CD4-positive, alpha-beta T cell treated with Interleukin-6 for 4 hours (primary cell): ENCODE measurements at regions not wholly inside any gene's neighbourhood (a gene's known extent, or its start where the extent isn't known, plus 50 kb on each side); places are given as distances from the start of the nearest gene placed in this dataset.
A peak's percentile ranks its signal among the peaks of the same experiment; 100 is the strongest.

Experiments used
- DNase-seq: peaks from one replicate; pipeline ENCODE4 v3.0.0-alpha.2; 2020; ENCODE audit warnings: mixed read lengths

DNA sequence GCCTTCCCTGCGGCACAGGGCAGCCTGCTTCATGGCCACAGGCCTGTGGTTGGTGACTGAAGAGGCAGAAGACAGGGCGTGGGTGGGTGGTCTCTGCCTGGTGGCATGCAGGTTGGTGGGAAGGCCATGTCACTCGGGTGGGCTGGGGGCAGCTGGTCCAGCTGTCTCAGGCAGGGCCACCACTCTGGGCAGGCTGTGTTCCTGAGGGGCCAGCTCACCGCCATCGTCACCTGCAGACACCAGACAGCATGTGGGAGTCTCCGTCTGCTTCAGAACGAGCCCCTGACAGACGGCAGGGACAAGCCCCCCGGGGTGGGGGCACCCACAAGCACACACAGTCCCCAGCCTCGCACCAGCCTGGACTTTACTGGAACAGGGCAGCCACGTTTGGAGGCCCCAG, 750.1 kb downstream of the BRD1 start:
- DNase-seq: no peak

DNA sequence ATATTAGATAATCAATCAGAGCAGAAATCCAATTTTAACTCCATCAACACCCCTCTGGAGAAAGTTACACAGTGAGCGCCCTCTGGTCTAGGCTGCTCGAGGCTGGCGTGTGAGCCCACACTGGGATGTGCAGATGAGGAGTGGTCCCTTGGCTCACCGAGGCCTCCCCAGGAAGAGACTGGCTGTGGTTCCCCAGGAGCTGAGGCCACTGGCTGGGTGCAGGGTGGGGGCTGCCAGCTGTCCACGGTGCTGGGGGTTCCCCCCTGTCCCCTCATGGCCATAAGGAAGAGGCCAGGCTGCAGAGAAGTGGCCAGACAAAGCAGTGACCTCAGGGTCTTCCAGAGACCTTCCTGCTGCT, 750.7 kb downstream of the BRD1 start:
- DNase-seq: no peak

DNA sequence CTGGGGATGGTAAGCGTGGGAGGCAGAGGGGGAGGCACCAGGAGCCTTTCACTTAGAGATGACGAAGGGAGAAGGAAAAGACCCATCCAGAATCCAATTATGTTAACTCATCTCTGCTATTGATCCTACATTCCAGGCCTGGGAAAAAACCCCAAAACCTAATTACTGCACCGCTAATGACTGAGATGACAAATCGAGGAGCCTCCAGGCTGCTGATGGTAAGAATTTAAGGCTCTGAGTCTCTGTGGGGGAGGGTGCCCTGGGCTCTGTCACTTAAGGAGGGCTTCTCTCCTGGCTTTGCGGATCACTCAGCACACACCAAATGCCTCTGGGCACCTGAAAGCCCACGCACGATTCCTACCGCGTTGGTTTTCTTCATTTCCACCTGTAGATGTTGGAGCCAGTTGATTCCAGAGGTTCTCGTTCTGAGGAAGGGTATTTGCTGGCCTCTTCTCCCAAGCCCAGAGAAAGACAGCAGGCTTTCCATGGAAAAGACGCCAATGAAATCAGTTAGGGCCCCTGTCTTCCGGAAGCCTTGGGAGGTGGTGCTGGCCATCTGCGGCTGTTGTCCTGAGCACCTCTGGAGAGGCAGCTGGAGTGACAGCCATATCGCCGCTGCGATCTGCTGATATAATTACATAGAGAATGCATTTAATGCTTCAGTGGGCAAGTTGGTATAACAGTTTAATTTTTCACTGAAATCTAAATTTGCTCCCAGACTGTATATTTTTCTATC, 751.2 kb downstream of the BRD1 start:
- DNase-seq: no peak

DNA sequence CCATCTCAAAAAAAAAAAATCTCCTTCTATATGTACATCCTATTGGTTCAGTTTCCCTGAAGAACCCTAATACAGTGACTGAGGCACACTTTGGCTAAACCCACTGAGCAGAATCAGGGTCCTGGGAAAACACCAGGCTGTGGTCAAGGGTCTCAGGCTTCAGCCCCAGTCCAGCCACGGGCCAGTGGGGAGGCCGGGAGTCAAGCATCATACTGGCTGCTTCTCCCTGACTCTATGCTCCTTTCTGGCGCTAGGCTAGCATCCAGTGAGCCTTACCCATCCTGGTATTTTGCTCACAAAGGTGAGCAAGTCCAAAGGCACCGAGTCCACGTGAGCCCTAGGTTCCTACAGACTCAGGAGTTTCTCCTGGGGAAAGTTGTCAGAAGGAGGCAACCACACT, 752.5 kb downstream of the BRD1 start:
- DNase-seq: no peak

DNA sequence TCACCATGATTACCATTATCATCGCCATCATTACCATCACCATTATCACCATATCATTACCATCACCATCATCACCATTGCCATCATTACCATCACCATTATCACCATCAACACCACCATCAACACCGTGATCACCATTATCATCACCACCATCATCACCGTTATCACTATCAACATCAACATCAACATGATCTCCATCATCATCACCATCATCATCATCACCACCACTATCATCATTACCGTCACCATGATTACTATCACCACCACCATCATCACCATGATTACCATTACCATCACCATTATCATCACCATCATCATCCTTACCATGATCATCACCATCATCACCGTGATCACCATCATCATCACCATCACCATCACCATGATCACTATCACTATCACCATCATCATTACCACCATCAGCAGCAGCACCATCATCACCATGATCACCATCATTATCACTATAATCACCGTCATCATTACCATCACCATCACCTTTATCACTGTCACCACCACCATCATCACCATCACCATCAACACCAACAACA, 753.7 kb downstream of the BRD1 start:
- DNase-seq: no peak

DNA sequence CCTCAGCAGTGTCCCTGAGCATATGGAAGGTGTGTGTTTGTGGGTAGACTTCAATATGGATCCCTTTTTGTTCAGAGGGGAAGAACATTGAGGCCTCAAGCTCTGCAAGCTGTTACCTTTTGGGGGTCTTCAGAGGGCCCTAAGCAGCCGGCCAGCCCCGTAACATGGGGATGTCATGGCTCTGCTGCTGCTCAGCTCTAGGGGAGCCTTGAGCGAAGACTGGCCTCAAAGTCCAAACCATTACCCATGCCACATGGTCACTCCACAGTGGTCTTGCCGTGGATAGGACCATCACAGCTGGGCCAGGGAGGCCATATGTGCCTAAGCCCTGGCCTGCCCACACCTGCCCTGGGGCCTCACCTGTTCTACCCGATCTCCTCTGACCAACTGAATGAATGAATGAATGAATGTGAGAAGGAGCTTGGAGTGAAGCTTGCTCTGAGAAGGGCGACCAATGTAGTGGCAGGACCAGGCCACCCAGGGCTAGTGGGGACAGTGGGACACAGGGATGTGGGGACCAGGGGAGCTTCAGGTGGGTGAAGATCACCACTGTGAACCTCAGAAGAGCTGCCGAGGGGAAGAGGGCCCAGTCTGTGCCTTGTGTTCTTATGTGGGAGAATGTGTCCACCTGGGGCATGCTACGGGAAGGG, 754.6 kb downstream of the BRD1 start:
- DNase-seq: no peak

DNA sequence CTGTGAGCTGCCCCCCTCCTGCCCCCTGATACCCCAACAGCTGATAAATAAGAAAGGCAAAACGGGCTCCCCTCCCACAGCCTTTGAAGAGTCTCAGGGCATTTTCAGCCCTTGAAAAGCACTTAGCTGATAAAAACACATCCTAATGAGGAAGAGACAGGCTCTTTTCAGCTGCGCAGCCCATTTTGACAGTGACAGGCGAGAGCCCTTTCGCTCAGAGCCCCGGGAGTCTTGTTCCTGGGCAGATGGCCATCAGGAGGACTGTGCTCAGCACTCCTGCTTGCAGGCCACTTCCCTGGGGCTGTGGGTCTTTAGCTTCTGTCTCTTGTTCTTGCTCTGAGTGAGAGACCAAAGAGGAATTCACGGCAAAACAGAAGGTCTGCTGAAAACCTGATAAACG, 757.2 kb downstream of the BRD1 start:
- DNase-seq: no peak

DNA sequence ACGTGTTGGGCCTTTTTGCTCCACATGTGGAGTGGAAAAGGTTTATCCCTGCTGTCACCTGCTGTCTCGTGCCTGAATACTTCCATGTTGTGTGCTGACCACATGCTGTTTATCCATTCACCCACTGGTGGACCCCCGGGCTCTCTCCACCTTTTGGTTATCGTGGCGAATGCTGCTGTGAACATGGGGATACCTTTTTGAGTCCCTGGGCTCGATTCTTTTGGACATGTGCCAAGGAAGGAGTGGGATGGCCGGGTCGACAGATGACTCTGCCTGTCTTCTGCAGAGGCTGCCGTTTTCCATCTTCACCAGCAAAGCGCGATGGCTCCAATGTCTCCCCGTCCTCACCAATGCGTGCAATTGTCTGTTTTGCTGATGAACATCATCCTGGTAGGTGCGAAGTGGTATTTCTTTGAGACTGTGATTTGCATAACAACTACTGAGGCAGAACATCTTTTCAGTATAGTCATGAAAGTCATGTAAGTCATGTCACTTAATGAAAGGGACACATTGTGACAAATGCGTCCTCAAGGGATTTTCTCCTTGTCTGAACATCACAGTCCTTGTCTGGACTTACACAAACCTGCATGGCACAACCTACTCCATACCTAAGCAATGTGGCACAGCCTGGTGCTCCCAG, 758.7 kb downstream of the BRD1 start:
- no peak for DNase-seq

DNA sequence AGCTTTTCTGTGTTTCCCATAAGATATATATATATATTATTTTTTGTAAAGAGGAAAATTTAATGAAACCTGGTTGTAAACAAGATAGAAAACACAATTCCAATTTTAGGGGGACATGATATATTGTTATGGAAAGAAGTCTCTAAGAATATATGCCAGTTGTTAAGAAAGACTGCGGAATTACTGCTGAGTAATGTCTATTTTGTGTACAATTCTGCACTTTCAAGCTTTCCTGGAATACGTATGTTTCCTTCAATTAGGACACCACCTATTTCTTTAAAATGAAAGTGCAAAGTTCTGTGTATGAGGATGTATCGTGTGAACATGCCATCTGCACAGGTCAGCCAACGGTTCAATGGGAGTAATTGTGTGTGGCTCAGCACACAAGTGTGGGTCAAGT, 760.2 kb downstream of the BRD1 start:
- DNase-seq: no peak

DNA sequence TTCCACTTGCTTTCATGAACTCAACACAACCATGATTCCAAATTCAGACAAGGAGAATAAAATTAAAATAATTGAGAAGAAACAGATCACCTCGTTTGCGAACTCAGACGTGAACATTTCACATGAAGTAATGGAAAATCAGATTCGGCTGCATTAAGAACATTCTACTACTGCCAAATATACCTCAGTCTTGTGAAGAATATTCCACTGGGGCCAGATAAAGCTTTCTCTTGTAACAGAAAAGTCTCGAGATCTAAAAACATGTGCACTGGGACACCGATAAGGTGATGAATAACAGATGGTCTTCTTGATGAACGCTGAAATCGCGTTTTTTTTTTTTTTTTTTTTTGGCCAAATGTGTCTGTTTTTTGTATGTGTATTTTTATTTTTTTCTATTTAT, 761.1 kb downstream of the BRD1 start:
- DNase-seq: no peak

DNA sequence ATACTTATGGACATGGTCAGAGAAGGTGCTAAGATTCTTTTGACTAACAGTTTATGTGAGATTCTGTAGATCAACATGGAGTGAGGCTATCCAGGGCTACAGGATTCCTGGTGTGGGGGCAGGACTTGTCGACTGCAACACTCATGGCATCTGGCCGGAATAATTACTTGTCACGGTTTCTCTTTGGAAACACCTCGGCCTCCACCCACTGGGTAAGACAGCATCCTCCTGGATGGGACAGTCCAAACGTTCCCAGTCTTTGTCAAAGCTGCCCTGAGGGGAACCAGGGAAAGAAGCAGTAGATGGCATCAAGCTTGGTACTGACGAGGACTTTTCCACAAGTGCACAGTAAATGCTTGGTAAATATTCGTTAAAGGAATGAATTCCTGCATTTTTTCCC, 762.8 kb downstream of the BRD1 start:
- DNase-seq: no peak

DNA sequence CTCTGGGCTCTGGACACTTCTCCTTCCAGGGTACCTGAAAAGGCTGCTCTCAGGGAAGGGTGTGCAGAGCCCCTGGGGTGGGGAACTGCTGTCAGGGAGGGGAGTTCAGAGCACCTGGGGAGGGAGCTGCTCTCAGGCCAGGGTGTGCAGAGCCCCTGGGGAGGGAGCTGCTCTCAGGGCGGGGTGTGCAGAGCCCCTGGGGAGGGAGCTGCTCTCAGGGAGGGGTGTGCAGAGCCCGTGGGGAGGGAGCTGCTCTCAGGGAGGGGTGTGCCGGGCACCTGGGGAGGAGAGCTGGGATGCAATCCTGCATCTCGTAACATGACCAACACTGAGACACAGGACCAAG, 764.2 kb downstream of the BRD1 start:
- DNase-seq: no peak

DNA sequence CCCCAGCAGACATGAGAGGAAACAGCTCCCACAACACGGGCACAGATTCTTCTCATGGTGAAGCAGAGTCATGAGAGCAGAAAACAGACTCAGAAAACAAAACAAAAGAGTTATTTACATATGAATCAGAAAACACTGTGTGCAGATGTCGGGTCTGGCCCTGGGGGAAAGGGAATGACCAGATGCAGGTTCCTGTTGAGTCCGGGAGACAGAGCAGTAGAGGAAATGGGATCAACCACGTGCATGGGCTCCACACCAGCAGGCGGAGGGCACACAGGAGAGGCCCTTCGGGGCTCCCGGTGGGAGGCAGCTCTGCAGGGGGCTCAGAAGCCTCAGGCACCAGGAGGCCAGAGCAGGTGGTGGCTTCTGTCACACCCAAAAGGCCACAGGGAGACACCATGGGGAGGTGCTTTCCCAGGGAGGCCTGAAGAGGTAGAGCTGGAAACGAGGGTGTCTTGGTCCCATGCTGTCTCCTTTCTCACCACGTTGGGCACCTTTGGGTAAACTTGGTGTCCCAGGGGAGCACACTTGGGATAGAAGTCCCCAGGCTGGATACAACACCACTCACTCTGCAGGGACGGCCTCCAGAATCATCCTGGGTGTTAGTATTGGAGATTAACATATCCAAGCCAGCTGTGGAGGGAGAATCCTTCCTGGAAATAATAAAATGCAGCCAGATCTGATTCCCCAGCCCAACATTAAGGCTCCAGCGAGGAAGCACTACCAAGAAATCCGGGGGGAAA, 764.7 kb downstream of the BRD1 start:
- DNase-seq: no peak

DNA sequence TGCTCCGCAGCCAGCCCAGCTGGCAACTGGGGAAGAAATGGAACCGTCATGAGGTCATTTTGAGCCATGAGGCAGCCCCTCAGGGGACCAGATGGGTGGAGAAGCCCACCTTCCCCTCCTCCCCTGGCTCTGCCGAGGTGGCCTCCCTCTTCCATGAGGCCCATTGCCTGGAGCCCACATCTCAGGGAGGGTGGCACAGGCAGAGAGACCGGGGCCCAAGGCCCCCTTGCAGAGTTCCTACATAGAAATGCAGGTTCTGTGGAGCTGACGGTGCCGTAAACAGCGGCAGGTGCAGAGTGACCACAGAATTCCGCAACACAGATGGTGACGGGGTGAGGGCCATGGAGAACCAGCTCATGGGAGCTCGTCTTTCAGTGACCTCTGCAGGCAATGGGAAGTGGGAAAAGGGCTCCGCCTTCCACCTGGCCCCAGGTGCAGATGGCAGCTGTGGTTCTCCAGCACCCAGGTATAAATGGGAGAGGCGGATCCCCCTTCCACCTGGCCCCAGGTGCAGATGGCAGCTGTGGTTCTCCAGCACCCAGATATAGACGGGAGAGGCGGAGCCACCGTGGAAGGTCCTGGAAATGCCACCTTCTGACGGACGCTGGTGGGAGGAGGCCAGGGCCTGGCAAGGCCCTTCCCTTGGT, 765.4 kb downstream of the BRD1 start:
- DNase-seq: no peak

DNA sequence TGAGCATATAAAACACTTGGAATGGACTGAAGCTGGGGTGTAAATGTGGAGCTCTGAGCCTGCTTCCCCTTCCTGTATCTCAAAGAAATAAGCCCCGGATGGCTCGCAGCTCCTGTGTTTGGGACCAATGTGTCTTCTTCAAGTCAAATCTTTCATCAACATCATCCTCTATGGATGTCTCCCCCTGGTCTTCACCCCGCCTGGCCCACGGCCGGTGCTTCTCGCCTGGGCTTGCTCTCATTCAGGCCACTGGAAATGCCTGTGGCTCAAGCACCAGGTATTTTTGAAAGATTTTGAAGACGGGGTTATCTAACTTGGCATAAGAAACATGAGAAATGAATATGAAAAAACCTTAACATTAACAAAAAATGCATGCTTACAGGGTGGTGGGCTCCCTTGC, 769.8 kb downstream of the BRD1 start:
- DNase-seq: no peak

DNA sequence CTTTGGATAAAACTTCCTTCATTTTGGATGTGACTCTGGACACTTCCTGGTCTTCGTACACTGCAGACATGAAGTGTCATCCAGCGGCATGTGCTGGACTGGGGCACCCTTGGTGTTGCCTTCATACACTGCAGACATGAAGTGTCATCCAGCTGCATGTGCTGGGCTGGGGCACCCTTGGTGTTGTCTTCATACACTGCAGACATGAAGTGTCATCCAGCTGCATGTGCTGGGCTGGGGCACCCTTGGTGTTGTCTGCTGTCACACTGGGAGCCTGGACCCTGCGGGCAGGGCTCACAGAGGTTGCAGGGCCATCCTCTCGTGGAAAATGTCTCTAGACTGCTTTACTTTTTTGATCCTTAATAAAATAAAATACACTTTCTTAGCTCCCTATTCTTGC, 771.4 kb downstream of the BRD1 start:
- no peak for DNase-seq

DNA sequence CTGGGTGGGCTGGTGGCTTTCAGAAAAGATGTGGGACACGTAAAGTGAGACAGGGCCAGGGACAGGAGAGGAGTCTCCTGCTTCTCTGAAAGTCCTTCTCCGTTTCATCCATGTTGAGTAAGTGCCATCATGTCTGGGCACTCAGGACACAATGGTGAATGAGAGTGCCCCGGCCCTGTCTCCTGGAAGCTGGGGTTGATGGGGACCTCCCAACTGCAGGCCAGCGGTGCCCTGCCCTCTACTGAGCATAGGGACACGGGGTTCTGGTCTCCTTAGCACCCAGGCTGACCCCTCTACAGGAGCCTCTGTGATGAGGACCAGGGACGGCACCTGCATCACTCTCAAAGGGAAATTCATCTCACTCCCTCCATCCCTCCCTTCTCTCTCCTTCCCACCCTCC, 772.3 kb downstream of the BRD1 start:
- no peak for DNase-seq

DNA sequence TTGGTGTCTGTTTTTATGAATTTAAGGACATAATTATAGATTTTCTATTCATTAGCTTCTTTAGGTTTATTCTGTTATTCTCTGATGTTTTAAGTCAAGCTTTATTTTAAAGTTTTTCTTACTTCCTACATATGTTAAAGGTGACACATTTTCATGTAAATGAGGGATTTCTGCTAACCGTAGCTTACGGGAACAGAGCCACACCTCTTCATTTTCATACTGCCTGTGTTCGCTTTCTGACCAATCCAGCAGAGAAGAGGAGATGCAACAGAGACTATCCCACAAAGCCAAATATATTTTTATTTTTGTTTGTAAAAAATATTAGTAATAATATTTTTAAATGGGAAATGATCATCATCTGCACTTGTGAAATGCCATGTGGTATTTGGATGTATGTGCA, 774.1 kb downstream of the BRD1 start:
- no peak for DNase-seq

DNA sequence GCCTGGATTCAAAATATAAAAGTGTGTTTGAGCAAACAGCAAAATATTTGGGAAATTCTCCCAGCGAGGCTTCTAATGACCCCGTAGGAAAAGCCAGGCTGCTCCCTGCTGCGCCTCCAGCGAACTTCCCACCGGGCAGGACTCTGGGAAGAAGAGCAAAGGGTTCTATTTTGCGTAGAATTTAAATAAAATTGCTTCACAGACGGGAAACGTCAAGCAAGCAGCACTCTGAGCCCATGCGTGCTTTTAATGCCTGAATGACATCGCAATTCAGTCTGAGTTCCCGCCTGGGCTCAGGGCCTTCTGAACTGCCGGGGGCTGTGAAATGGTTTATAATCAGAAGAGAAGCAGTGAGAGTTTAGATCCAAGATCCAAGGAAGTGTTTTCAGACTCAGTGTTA, 775.1 kb downstream of the BRD1 start:
- DNase-seq: no peak

DNA sequence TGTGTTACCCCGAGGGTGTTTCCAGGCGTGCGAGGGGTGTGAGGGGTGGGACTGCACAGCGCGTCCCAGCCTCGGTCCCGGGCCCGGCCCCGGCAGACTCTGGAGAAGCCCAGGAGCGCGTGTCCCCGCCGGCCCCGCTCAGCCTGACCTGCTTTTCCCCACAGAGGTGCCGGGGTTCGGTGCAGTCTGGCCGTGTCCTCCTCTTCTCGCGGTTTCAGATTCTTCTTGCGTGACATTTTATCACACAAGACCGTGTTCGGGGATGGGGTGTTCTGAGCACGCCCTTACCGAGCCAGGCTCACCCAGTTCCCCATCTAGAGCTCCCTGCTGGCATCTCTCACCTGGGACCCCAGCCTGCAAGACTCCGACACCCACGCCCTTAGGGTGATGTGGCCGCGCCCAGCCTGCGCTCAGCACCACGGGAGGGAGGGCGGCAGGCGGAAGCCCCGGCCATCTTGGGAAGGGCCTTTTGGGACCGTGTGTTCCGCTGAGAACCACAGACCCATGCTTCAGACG, 775.6 kb downstream of the BRD1 start:
- DNase-seq: peak; percentile 54

DNA sequence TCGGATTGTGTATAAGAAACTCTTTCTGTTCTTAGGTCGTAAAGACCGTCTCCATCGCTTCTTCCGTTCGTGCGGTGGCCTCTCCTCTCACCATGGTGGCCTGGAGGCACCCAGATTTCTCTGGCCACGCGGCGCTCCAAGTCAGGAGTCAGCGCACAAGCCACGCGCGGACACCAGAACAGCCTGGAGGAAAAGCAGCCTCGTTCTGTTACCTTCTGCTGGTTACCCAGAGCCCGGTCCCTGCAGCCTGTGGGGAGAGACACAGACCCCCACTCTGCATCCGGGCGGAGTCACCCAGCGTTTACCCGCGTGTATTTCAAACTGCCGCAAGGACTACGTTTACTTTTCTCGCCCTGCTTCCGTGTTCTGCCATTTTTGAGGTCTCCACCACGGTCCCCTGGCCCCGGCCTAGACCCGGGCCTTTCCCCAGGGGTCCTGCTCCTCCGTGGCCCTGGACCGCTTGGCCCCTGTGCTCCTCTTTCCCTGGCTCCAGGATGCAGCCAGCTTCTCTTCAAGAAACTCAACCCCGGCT, 776.1 kb downstream of the BRD1 start:
- no peak for DNase-seq

DNA sequence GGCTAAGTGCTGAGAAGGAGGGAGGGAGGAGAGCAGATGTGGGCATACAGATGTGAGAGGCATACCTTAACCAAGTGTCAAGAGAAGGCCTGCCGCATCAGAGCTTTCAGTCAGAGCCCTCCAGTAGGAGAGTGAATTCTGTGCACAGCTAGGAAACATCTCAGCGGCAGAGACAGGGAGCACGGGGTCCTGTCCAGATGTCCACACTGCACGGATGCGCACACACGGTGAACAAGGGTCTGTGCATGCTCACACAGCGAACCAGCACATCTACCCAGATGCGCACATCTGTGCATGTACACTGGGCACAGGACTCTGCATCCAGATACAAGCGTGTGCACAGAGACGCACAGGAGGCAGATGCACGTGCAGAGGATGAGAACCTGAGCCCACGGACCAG, 778.0 kb downstream of the BRD1 start:
- no peak for DNase-seq

DNA sequence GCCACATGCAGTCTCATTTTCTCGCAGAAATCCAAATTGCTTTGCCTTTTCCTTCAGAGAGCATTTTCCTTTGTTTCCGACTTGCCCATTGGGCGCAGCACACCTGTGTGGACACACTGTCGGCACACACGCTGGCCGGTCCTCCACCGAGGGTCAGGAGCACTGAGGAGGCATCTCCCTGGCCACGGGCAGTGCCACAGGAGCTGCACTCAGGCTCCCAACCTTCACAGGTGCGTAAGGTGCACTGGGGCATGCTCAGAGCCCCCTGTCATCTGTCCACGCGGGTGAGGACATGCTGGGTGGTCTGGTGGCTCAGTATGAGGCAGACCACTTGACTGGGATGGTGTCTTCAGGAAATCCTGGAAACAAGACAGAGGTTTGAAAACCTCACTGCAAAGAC, 779.1 kb downstream of the BRD1 start:
- DNase-seq: no peak
